Mesodermal cell (in vitro differentiated cells): ENCODE measurements at regions not wholly inside any gene's neighbourhood (a gene's known extent, or its start where the extent isn't known, plus 50 kb on each side); places are given as distances from the start of the nearest gene placed in this dataset.

Experiments
- H3K27ac ChIP-seq: 2 replicates; pipeline ENCODE4 v1.7.0; 2013; ENCODE audit warnings: mild to moderate bottlenecking, low read depth, low read length, moderate library complexity; ENCODE audit not compliant: severe bottlenecking
- H3K36me3 ChIP-seq: 2 replicates; pipeline ENCODE4 v1.7.1; 2013; ENCODE audit warnings: mild to moderate bottlenecking, low read length, moderate library complexity; ENCODE audit not compliant: control insufficient read depth, insufficient read depth
- H3K4me1 ChIP-seq: one replicate; pipeline ENCODE4 v1.7.1; 2013; ENCODE audit warnings: mild to moderate bottlenecking, low read length; ENCODE audit not compliant: insufficient read depth, control insufficient read depth, poor library complexity, severe bottlenecking
- H3K4me3 ChIP-seq: 2 replicates; pipeline ENCODE4 v1.7.0; 2013; ENCODE audit warnings: low read length, control low read depth, mild to moderate bottlenecking; ENCODE audit not compliant: insufficient read depth, poor library complexity, severe bottlenecking; ENCODE audit errors: extremely low read depth
- H3K9me3 ChIP-seq: 2 replicates; pipeline ENCODE4 v1.7.1; 2013; ENCODE audit warnings: mild to moderate bottlenecking, low read length, moderate library complexity; ENCODE audit not compliant: control insufficient read depth
- WGBS, 2 experiments: methylation state at CpG; one replicate each; pipeline ENCODE4 v1.1.5; 2013; ENCODE audit warnings: missing lambda C conversion rate in 2 of 2; ENCODE audit not compliant: insufficient coverage in 2 of 2; 5-methylcytosine and 5-hydroxymethylcytosine counted together

GRCh38 chr18:27673861-27674260, 488.8 kb upstream of the CHST9 start:
- H3K36me3 ChIP-seq, result no peaks in the 10 kb centered on the region
- no peak overlapping the region for H3K4me3 ChIP-seq
- no peaks in the 10 kb centered on the region for H3K9me3 ChIP-seq
- H3K27ac ChIP-seq, result no peak overlapping the region
- no peaks in the 10 kb centered on the region for H3K4me1 ChIP-seq
- 88 to 95% methylated on average over 13 to 14 of the region's 27 CpGs for WGBS, 2 experiments

GRCh38 chr18:27668158-27668557, 483.1 kb upstream of the CHST9 start:
- Histone ChIP-seq H3K4me1 (no peaks in the 10 kb centered on the region), H3K27ac (no peak overlapping the region), H3K9me3 (no peaks in the 10 kb centered on the region), H3K36me3 (no peaks in the 10 kb centered on the region), H3K4me3 (no peak overlapping the region)
- no CpG with 5 or more reads among the region's 1 CpG for WGBS, 2 experiments

- H3K4me1 ChIP-seq, result no peaks in the 10 kb centered on the region
- H3K9me3 ChIP-seq, result no peaks in the 10 kb centered on the region
- no peaks in the 10 kb centered on the region for H3K36me3 ChIP-seq
- H3K4me3 ChIP-seq, result no peak overlapping the region
- WGBS, 2 experiments, result 81 to 94% methylated on average over 3 to 4 of the region's 6 CpGs
- no peak overlapping the region for H3K27ac ChIP-seq
Observed at GRCh38 chr18:27667064-27667463, 482.0 kb upstream of the CHST9 start.

DNA sequence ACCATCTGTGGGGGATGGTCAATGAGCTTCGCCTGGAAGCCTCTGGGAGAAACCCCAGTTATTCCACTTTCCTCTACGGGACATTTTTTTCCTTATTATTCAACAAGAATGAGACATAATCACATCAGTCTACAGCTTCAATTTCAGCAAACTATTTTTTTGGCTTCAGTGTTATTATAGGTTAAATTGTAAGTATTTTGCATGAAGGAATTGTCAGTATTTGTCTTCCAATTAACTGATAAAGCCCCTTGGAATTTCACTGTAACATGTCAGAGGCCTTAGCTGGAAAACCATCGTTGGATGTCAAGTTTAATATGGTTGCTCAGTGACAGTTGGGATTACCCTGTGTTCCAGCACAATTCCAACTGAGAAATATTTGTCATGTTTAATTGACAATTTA, 480.9 kb upstream of the CHST9 start:
- Histone ChIP-seq H3K4me3 (no peak overlapping the region), H3K36me3 (no peaks in the 10 kb centered on the region), H3K4me1 (no peaks in the 10 kb centered on the region), H3K27ac (no peak overlapping the region), H3K9me3 (no peaks in the 10 kb centered on the region)
- WGBS, 2 experiments, result 80% methylated on average over 1 of the region's 3 CpGs

- Histone ChIP-seq H3K4me3 (no peak overlapping the region), H3K9me3 (no peaks in the 10 kb centered on the region), H3K36me3 (no peaks in the 10 kb centered on the region), H3K27ac (peak overlapping the region; percentile 2), H3K4me1 (no peaks in the 10 kb centered on the region)
- WGBS, 2 experiments, result 0% methylated on average over 1 of the region's 5 CpGs
Observed at GRCh38 chr18:27665264-27665799, 480.2 kb upstream of the CHST9 start.

DNA sequence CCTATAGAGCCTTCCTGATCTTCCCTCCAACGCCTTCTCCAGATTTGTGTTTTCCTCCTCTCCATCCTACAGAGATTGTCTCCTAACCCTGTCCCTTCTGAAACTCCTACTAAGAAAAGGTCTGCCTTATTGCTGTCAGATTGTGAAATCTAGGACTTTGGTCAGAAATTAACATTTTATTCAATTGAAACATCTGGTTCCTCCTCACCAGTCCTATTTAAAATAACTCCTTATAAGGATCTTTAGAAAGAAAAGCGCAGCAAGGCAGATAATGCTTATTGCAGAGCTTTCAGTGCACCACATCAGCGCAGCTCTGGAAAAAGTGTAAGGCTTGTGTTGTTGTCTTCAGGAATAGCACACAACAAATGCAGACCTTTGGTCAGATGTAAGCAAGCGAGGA, 477.8 kb upstream of the CHST9 start:
- 97 to 100% methylated on average over 3 of the region's 4 CpGs for WGBS, 2 experiments
- H3K4me1 ChIP-seq, result no peaks in the 10 kb centered on the region
- H3K27ac ChIP-seq, result no peak overlapping the region
- H3K4me3 ChIP-seq, result no peak overlapping the region
- no peaks in the 10 kb centered on the region for H3K36me3 ChIP-seq
- H3K9me3 ChIP-seq, result no peaks in the 10 kb centered on the region

- no peak overlapping the region for H3K27ac ChIP-seq
Observed at GRCh38 chr18:27662537-27662936, 477.4 kb upstream of the CHST9 start.

DNA sequence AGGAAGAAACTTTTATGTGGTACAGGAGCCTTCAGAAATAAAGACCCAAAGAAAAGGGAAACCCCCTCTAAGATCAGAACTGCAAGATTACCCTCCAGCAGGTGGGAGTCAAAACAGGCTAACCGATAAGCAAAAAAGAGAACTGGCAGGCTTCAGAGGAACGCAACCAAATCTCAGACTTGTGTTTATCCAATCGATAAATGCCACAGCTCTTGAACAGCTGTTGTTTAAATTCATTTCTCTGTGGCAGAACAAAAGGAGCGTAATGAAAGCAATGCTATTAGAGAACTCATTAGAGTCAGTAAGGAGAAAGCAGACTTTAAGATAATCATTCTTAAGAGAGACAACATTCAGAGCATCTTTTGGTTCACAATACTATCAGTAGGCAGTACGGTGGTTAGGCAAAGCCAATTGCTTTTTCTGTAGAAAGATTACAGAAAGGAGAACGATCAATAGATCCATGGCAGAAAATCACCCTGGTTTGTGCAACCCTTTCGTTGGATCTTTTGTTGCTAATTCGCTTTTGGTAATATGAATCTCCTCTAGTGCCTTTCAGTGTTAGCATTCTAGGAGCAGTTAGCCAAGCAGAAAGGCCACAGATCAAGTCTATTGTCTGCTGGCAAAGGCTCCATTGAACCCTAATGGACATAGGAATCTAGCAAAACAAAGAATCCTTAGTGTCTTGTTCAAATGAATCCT, 476.4 kb upstream of the CHST9 start:
- no peaks in the 10 kb centered on the region for H3K9me3 ChIP-seq
- no peak overlapping the region for H3K4me3 ChIP-seq
- no peaks in the 10 kb centered on the region for H3K4me1 ChIP-seq
- no peak overlapping the region for H3K27ac ChIP-seq
- H3K36me3 ChIP-seq, result no peaks in the 10 kb centered on the region
- WGBS, 2 experiments, result 79 to 84% methylated on average over 7 to 8 of the region's 8 CpGs

More at GRCh38 chr18:27662537-27662936, 477.4 kb upstream of the CHST9 start:
- Histone ChIP-seq H3K4me3 (no peak overlapping the region), H3K4me1 (no peaks in the 10 kb centered on the region), H3K36me3 (no peaks in the 10 kb centered on the region), H3K9me3 (no peaks in the 10 kb centered on the region)

DNA sequence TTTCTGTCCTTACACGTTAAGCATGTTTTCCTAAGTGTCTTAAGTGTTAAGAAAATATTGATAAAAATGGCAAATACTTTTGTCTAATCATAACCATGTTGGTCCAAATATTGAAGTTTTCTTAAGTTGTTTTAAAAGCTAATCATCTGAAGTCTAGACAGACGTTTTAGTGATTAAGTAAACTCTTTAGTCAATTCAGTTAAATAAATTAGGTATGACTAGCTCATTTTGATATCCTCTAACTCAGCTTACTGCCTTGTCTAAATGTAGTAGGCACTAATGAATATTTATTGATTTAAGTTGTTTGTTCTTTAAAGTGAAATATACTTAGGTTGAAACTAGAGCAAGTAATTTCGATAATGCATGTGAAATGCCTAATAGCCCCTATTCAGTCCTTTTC, 471.8 kb upstream of the CHST9 start:
- H3K4me3 ChIP-seq, result no peak overlapping the region
- no peaks in the 10 kb centered on the region for H3K36me3 ChIP-seq
- H3K4me1 ChIP-seq, result peaks cover 4% of the 10 kb centered on the region
- H3K9me3 ChIP-seq, result no peaks in the 10 kb centered on the region
- H3K27ac ChIP-seq, result no peak overlapping the region
- 86% methylated on average over 1 of the region's 3 CpGs; no CpG with 5 or more reads in 1 of the 2 experiments for WGBS, 2 experiments

DNA sequence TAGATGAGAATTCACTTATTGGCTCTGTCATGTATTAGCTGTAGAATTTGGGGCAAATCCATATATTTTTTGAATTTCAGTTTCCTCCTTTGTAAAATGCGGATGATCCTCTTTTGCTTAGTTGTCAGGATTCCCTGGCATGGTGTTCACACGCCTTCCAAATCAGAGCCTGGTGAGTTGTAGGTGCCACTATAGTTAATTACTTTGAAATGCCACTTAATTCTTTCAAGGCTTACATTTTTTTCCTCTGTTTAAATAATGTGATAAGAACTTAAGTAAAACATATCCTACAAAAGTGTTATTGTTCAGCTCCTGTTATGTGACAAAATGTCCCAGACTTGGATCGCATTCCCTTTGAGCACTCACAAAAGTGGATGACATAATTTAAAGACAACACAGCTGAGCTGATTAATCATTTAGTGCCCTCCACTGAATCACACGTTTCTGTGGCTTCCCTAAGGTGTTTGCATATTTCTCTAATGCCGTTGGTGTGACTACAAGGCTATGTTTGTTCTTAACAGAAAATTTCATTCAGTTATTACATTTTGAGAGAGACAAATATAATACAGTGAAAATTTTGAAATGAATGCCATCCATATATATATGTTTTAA, 471.2 kb upstream of the CHST9 start:
- H3K4me1 ChIP-seq, result peaks cover 4% of the 10 kb centered on the region
- no peak overlapping the region for H3K27ac ChIP-seq
- 100% methylated on average over 1 to 2 of the region's 5 CpGs for WGBS, 2 experiments
- no peaks in the 10 kb centered on the region for H3K9me3 ChIP-seq
- no peaks in the 10 kb centered on the region for H3K36me3 ChIP-seq
- no peak overlapping the region for H3K4me3 ChIP-seq

DNA sequence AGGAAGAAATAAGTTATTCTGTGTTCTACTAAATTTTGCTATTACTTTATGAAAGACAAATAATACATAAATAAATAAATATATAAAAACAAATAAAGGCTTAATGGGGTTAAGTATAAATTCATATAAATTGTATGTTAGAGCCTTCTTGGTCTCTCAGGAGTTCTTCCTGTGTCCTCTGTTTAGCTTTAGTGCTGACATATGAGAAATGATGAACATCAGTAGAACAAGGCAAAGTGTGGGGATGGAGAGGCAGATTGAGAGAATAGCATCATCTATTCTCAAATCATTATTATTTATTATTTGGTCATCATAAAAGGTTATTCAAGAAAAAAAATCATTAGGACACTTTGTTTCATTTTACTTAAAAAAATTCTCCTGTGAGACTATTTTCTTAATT, 468.1 kb upstream of the CHST9 start:
- Histone ChIP-seq H3K36me3 (no peaks in the 10 kb centered on the region), H3K27ac (no peak overlapping the region), H3K4me3 (no peak overlapping the region), H3K9me3 (no peaks in the 10 kb centered on the region), H3K4me1 (peaks cover 4% of the 10 kb centered on the region)
